Liver (tissue), 3 donors: ENCODE measurements at regions not wholly inside any gene's neighbourhood (a gene's known extent, or its start where the extent isn't known, plus 50 kb on each side); places are given as distances from the start of the nearest gene placed in this dataset.

Experiments
- ATF3 ChIP-seq: IDR thresholded peaks from 2 replicates; pipeline ENCODE4 v1.6.1; 2016; ENCODE audit warnings: antibody characterized with exemption
- CTCF ChIP-seq: fragments of 150-350 bp; IDR thresholded peaks from 2 replicates; pipeline ENCODE4 v1.5.1; 2017; ENCODE audit warnings: improper control_type of control experiment, low read depth, low read length; ENCODE audit not compliant: missing input control
- FOXA2 ChIP-seq: IDR thresholded peaks from 2 replicates; pipeline ENCODE4 v1.6.1; 2016; ENCODE audit warnings: antibody characterized with exemption
- JUND ChIP-seq, 2 donors: IDR thresholded peaks; 2 replicates each; pipeline ENCODE4 v1.6.1; 2016; ENCODE audit warnings: antibody characterized with exemption in 2 of 2
- MAX ChIP-seq: IDR thresholded peaks from 2 replicates; pipeline ENCODE4 v1.6.1; 2016; ENCODE audit warnings: antibody characterized with exemption
- RXRA ChIP-seq, 2 donors: IDR thresholded peaks; 2 replicates each; pipeline ENCODE4 v1.6.1; 2017 to 2018; ENCODE audit warnings: antibody characterized with exemption in 2 of 2, mild to moderate bottlenecking in 1 of 2
- SP1 ChIP-seq: IDR thresholded peaks from 2 replicates; pipeline ENCODE4 v1.6.1; 2018; ENCODE audit warnings: antibody characterized with exemption, mild to moderate bottlenecking
- TAF1 ChIP-seq: conservative IDR thresholded peaks from 2 replicates; pipeline ENCODE4 v1.6.1; 2016; ENCODE audit warnings: antibody characterized with exemption, mild to moderate bottlenecking
- YY1 ChIP-seq: IDR thresholded peaks from 2 replicates; pipeline ENCODE4 v1.6.1; 2016; ENCODE audit warnings: antibody characterized with exemption, mild to moderate bottlenecking
- ZBTB33 ChIP-seq: IDR thresholded peaks from 2 replicates; pipeline ENCODE4 v1.6.1; 2016; ENCODE audit warnings: antibody characterized with exemption
- donor health status: healthy.
- donor health status: healthy.

- TF ChIP-seq CTCF (no peak), TAF1 (no peak), MAX (no peak), YY1 (no peak), ATF3 (no peak), RXRA (IDR thresholded peaks at IDR 0.05) (no peak), FOXA2 (no peak), JUND (IDR thresholded peaks at IDR 0.05) (no peak), ZBTB33 (no peak), SP1 (no peak)
These were observed 547.2 kb upstream of the CDH8 start for GRCh38 chr16:62583414-62583813.
